LNCAP (cell line): ENCODE measurements at regions not wholly inside any gene's neighbourhood (a gene's known extent, or its start where the extent isn't known, plus 50 kb on each side); places are given as distances from the start of the nearest gene placed in this dataset.

Experiments used
- CTCF ChIP-seq: fragments of 450-650 bp; IDR thresholded peaks from 2 replicates; pipeline ENCODE4 v1.5.1; 2017; ENCODE audit warnings: mild to moderate bottlenecking

GRCh38 chr6:56374841-56375369, 127.5 kb upstream of the COL21A1 start:
- TF ChIP-seq CTCF: no peak

DNA sequence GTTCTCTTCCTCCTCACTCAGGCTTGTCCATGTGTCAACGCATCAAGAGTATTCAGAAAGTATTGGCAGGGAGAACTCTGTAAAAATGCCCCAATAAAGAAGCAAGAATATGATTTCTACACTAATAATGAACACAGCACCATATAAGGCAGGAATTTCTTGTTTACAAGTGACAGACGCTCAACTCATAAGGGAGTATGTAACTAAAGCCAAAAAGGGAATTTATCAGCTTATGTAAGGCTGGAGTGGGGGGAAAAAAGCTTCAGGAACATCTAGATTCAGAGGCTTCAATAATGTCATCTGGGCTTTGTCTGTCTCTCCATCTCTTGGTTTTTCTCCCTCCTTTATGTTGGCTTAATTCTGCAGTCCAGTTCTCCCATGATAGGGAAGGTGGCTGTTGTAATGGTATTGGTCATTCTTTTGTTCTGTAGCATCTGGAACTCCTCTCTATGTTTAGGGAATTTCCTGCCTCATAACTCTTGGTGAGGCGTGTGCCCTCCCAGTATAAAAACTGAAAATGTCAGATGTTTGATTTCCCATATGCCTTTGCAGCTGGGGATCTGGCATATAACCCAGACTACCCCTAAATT, 125.1 kb upstream of the COL21A1 start:
- no peak for TF ChIP-seq CTCF

DNA sequence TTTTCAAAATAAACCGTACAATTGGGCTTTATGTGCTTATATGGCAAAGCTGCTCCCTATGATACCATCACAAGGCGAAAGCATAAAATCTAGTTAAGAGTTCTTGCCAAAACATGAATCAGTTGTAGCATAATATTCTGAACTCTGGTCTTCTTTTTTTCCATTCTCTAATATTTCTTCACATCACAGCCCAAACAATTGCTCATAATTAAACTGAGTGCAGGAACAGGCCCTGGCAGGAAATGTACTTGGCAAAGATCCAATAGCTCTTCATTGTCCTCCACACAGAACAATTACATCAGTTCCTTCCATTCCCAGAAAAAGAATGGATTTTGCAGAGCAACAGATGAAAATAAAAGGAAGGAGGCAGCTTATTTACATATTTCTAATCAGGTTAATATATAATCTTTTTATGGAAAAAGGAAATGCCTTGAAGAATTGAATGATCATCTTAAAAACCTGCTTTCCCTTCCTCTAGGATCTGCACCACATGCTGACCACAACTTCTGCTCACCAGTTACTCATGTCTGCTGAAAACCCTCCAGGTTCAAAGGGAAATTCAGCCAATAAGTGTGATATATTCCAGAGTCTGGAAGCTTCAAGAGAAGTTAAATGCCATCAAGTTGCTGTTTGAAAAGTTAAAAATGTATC, 123.3 kb upstream of the COL21A1 start:
- no peak for TF ChIP-seq CTCF

DNA sequence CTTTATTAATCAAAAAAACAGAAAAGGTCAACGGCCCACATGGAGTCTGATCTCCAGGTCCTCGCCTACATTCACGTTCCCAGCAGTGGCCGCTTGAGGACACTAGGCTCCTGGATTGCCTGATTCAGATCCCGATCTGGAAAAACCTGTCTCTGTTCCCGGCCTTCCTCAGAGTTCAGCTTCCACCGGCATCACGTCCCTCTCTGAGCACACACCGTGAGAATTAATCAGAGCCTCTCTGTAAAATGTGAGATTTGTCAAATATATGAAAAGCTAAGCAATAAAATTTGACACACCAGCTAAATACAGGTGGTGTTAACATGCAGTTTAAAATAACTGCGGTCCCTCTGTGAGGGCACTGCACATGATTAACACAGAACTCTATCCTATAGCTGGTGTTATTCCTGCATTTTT, 122.8 kb upstream of the COL21A1 start:
- TF ChIP-seq CTCF: peak; percentile 88

GRCh38 chr6:56368491-56368890, 121.1 kb upstream of the COL21A1 start:
- TF ChIP-seq CTCF: no peak

DNA sequence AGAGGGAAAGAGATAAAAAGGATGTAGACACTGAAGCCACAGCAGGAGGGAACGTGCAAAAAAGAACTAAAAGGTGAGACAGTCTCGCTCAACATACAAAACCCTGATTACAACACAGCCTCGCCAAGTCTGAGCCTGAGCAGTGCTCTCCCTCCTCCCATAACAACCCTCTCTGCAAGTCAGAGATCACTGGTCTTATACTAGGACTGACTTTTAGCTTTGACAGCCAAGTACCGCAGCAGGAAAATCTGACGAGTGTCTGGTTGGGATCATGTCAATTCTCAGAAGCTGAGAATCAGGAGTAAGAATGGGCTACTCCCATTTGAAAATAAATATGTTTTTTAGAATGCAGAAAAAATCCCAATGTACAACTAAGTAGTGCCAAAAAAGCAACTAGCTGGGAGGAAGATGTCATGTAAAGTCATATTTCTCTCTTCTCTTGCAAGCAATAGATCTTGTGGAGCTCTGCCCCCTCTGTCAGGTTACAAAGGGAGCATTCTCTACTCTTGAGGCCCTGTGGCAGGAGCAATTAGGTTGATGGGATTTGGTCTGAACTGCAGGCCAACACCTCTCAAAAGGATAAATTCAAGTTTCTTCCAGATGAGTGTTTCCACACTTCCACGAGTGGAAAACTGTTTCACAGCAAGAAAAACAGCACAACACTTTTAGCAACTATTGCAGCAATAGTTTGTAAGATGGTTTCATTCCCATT, 118.9 kb upstream of the COL21A1 start:
- no peak for TF ChIP-seq CTCF

- TF ChIP-seq CTCF: no peak
Measured at GRCh38 chr6:56364827-56365339, 117.5 kb upstream of the COL21A1 start.
